GM23338 (cell line): ENCODE measurements at regions not wholly inside any gene's neighbourhood (a gene's known extent, or its start where the extent isn't known, plus 50 kb on each side); places are given as distances from the start of the nearest gene placed in this dataset.

ENCODE experiments used
- ATAC-seq: fragments of 200-7000 bp; cut with Tn5 transposase; 3 replicates; pipeline ENCODE4 v1.9.1; 2020
- DNase-seq: peaks from one replicate; pipeline ENCODE4 v3.0.0-alpha.2; 2015; ENCODE audit warnings: low spot score
- H2AFZ ChIP-seq: fragments of 200-600 bp; sonication (generic); 2 replicates; pipeline ENCODE4 v1.8.0; 2016; ENCODE audit warnings: antibody characterized with exemption, mild to moderate bottlenecking, moderate library complexity
- H3F3A ChIP-seq: fragments of 200-600 bp; sonication (generic); replicated peaks from 2 replicates; pipeline ENCODE4 v1.8.0; 2017; ENCODE audit warnings: antibody characterized with exemption, mixed run types, low read depth
- H3K27ac ChIP-seq: fragments of 200-600 bp; sonication (generic); 2 replicates; pipeline ENCODE4 v1.6.1; 2016; ENCODE audit warnings: low read depth
- H3K27me3 ChIP-seq: fragments of 200-600 bp; sonication (generic); 2 replicates; pipeline ENCODE4 v1.8.0; 2016; ENCODE audit warnings: mild to moderate bottlenecking, mixed run types, moderate library complexity; ENCODE audit not compliant: insufficient read depth
- H3K36me3 ChIP-seq: fragments of 200-600 bp; sonication (generic); 2 replicates; pipeline ENCODE4 v1.8.0; 2016; ENCODE audit warnings: mild to moderate bottlenecking; ENCODE audit not compliant: insufficient read depth
- H3K4me1 ChIP-seq: fragments of 200-600 bp; sonication (generic); 2 replicates; pipeline ENCODE4 v1.8.0; 2016; ENCODE audit warnings: mild to moderate bottlenecking, moderate library complexity; ENCODE audit not compliant: insufficient read depth
- H3K4me2 ChIP-seq: fragments of 200-600 bp; sonication (generic); 2 replicates; pipeline ENCODE4 v1.7.1; 2017; ENCODE audit warnings: mixed run types
- H3K4me3 ChIP-seq: fragments of 200-600 bp; sonication (generic); 2 replicates; pipeline ENCODE4 v1.6.1; 2016; ENCODE audit warnings: mixed run types
- H3K79me2 ChIP-seq: fragments of 200-600 bp; sonication (generic); replicated peaks from 2 replicates; pipeline ENCODE4 v1.8.0; 2017; ENCODE audit warnings: mild to moderate bottlenecking; ENCODE audit not compliant: insufficient read depth
- H3K9me2 ChIP-seq: fragments of 200-600 bp; sonication (generic); 2 replicates; pipeline ENCODE4 v1.8.0; 2017; ENCODE audit not compliant: insufficient read depth
- H4K20me1 ChIP-seq: fragments of 200-600 bp; sonication (generic); replicated peaks from 2 replicates; pipeline ENCODE4 v1.8.0; 2017; ENCODE audit warnings: mild to moderate bottlenecking; ENCODE audit not compliant: insufficient read depth
- H3K27ac Mint-ChIP-seq: 2 replicates; pipeline ENCODE4 v1.8.0; 2020; ENCODE audit warnings: inconsistent platforms, mild to moderate bottlenecking, moderate library complexity, mixed read lengths
- H3K27me3 Mint-ChIP-seq: 3 replicates; pipeline ENCODE4 v1.8.0; 2022; ENCODE audit warnings: low read depth, mild to moderate bottlenecking, moderate library complexity, mixed read lengths, inconsistent platforms; ENCODE audit not compliant: insufficient read depth, poor library complexity
- H3K36me3 Mint-ChIP-seq: 3 replicates; pipeline ENCODE4 v1.8.0; 2021; ENCODE audit warnings: low read depth, mild to moderate bottlenecking, inconsistent platforms, moderate library complexity, mixed read lengths
- H3K4me1 Mint-ChIP-seq: 3 replicates; pipeline ENCODE4 v1.8.0; 2020; ENCODE audit warnings: mild to moderate bottlenecking, inconsistent platforms, mixed read lengths
- H3K4me3 Mint-ChIP-seq: 3 replicates; pipeline ENCODE4 v1.8.0; 2021; ENCODE audit warnings: moderate library complexity, mild to moderate bottlenecking, inconsistent platforms, mixed read lengths
- H3K9me3 Mint-ChIP-seq: 3 replicates; pipeline ENCODE4 v1.8.0; 2020; ENCODE audit warnings: moderate library complexity, mild to moderate bottlenecking, inconsistent platforms, mixed read lengths
- CREB1 ChIP-seq: fragments of 250-450 bp; sonication (Bioruptor Pico); IDR thresholded peaks from 2 replicates; pipeline ENCODE4 v1.5.0; 2020; ENCODE audit warnings: low read depth, mild to moderate bottlenecking, moderate library complexity
- CTCF ChIP-seq, 2 experiments: fragments of 200-600 bp in 1 of 2; sonication (generic) in 1 of 2; conservative IDR thresholded peaks; 2 replicates each; pipeline versions ENCODE4 v1.5.1 to v1.6.1; 2016 to 2017; ENCODE audit warnings: antibody characterized with exemption in 2 of 2, low read depth in 2 of 2, mild to moderate bottlenecking in 2 of 2, moderate library complexity in 1 of 2
- ETS1 ChIP-seq: IDR thresholded peaks from 2 replicates; pipeline ENCODE4 v1.6.1; 2016; ENCODE audit warnings: antibody characterized with exemption
- EZH2 ChIP-seq: fragments of 200-600 bp; sonication (generic); IDR thresholded peaks from one replicate; pipeline ENCODE4 v1.8.0; 2017; ENCODE audit warnings: antibody characterized with exemption, mild to moderate bottlenecking, low read depth; ENCODE audit not compliant: unreplicated experiment
- EZH2phosphoT487 ChIP-seq: fragments of 200-600 bp; sonication (generic); IDR thresholded peaks from one replicate; pipeline ENCODE4 v1.8.1; 2018; ENCODE audit warnings: antibody characterized with exemption; ENCODE audit not compliant: unreplicated experiment
- JUNB ChIP-seq: IDR thresholded peaks from one replicate; pipeline ENCODE4 v1.6.1; 2016; ENCODE audit warnings: antibody characterized with exemption; ENCODE audit not compliant: unreplicated experiment
- NANOG ChIP-seq: IDR thresholded peaks from 2 replicates; pipeline ENCODE4 v1.6.1; 2016; ENCODE audit warnings: antibody characterized with exemption, borderline replicate concordance
- POLR2AphosphoS5 ChIP-seq: IDR thresholded peaks from 2 replicates; pipeline ENCODE4 v1.6.1; 2016; ENCODE audit warnings: antibody characterized with exemption, low read depth
- ZNF114 ChIP-seq: fragments of 250-450 bp; sonication (Bioruptor Pico); IDR thresholded peaks from 2 replicates; pipeline ENCODE4 v1.5.0; 2020; ENCODE audit warnings: mild to moderate bottlenecking, moderate library complexity
- ZNF331 ChIP-seq: fragments of 250-450 bp; sonication (Bioruptor Pico); IDR thresholded peaks from 2 replicates; pipeline ENCODE4 v1.5.0; 2020; ENCODE audit warnings: low read depth, mild to moderate bottlenecking, moderate library complexity
- ZNF462 ChIP-seq: fragments of 250-450 bp; sonication (Bioruptor Pico); IDR thresholded peaks from 2 replicates; pipeline ENCODE4 v1.5.0; 2020; ENCODE audit warnings: mild to moderate bottlenecking, moderate library complexity

GRCh38 chr1:104466068-104466467 lies 716.4 kb downstream of the AMY1C start:
- H3K9me3 Mint-ChIP-seq: peaks cover 32% of the 10 kb centered on the region

GRCh38 chr1:104467590-104467989 lies 717.9 kb downstream of the AMY1C start:
- Histone ChIP-seq H2AFZ (no peak overlapping the region), H3K4me2 (no peak overlapping the region), H3K4me3 (no peak overlapping the region), H3K9me2 (no peaks in the 10 kb centered on the region), H3K27ac (no peak overlapping the region), H4K20me1 (no peaks in the 10 kb centered on the region), H3K27me3 (no peaks in the 10 kb centered on the region), H3F3A (no peaks in the 10 kb centered on the region), H3K4me1 (no peaks in the 10 kb centered on the region), H3K36me3 (no peaks in the 10 kb centered on the region), H3K79me2 (no peaks in the 10 kb centered on the region)
- ATAC-seq (no peak), DNase-seq (no peak)
- H3K4me1 Mint-ChIP-seq: peaks cover 4% of the 10 kb centered on the region; the same call in 1 of the 3 replicates
- no peaks in the 10 kb centered on the region; the same call in 2 of the 3 replicates for H3K36me3 Mint-ChIP-seq
- H3K9me3 Mint-ChIP-seq: peaks cover 23% of the 10 kb centered on the region
- H3K27ac Mint-ChIP-seq: no peak overlapping the region
- H3K27me3 Mint-ChIP-seq: peaks cover 3% of the 10 kb centered on the region
- H3K4me3 Mint-ChIP-seq: no peak overlapping the region
- TF ChIP-seq EZH2 (no peak), NANOG (no peak), JUNB (no peak), ETS1 (no peak), POLR2AphosphoS5 (no peak), CREB1 (CRISPR knock-in tag) (no peak), CTCF (conservative IDR thresholded peaks at IDR 0.05; ENCODE audit: low read depth in 2 of 2) (no peak), ZNF462 (CRISPR knock-in tag) (no peak), ZNF331 (CRISPR knock-in tag) (no peak)

More at GRCh38 chr1:104466068-104466467, 716.4 kb downstream of the AMY1C start:
- Histone ChIP-seq H3K36me3 (no peaks in the 10 kb centered on the region), H4K20me1 (no peaks in the 10 kb centered on the region), H3K4me1 (no peaks in the 10 kb centered on the region), H3K4me3 (no peak overlapping the region), H2AFZ (no peak overlapping the region), H3F3A (no peaks in the 10 kb centered on the region), H3K9me2 (no peaks in the 10 kb centered on the region), H3K4me2 (no peak overlapping the region), H3K79me2 (no peaks in the 10 kb centered on the region), H3K27me3 (no peaks in the 10 kb centered on the region), H3K27ac (no peak overlapping the region)
- Mint-ChIP-seq H3K27me3 (peaks cover 3% of the 10 kb centered on the region), H3K27ac (no peak overlapping the region), H3K4me3 (no peak overlapping the region), H3K4me1 (peaks cover 4% of the 10 kb centered on the region; the same call in 1 of the 3 replicates), H3K36me3 (no peaks in the 10 kb centered on the region; the same call in 2 of the 3 replicates)
- TF ChIP-seq ZNF114 (CRISPR knock-in tag) (no peak), EZH2phosphoT487 (no peak), ETS1 (no peak), JUNB (no peak), CREB1 (CRISPR knock-in tag) (no peak), EZH2 (no peak)
- ATAC-seq (no peak), DNase-seq (no peak)
